ENCODE measurements at regions not wholly inside any gene's neighbourhood (a gene's known extent, or its start where the extent isn't known, plus 50 kb on each side); places are given as distances from the start of the nearest gene placed in this dataset.
"Not testable (repeated sequence)": the region's sequence is repeated elsewhere in the genome, so short reads cannot be mapped to it uniquely, and the experiment has no call there.

DNA sequence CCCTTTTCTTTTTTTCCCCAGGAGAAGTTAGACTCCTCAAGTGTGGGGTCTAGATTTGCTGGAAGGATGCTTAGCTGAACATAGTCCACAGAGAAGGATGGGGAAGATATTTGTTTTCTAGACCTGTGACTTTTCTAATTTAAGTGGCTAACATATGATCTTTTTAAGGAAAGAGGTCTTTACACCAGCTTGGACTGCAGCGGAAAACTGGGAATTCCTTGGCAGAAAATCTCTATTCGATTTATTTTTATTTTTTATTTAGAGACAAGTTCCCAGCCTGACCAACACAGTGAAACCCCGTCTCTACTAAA, 148.4 kb downstream of the MYCN start:
- H3K9me2 ChIP-seq (ENCODE audit: low read depth, low read length) = no peaks in the 10 kb centered on the region
- no peaks in the 10 kb centered on the region for H3K27me3 ChIP-seq (ENCODE audit: insufficient read depth, low read length)
- H3K4me2 ChIP-seq (ENCODE audit: low read length) = no peak overlapping the region
- no peak overlapping the region for H3K27ac ChIP-seq (ENCODE audit: low read depth, low read length, poor library complexity, severe bottlenecking)
- H3K4me1 ChIP-seq (ENCODE audit: insufficient read depth, low read length, severe bottlenecking) = no peaks in the 10 kb centered on the region
- no peak for TF ChIP-seq EZH2 (IDR thresholded peaks at IDR 0.05; ENCODE audit: borderline replicate concordance, low read length)
- TF ChIP-seq, protein P1, sequence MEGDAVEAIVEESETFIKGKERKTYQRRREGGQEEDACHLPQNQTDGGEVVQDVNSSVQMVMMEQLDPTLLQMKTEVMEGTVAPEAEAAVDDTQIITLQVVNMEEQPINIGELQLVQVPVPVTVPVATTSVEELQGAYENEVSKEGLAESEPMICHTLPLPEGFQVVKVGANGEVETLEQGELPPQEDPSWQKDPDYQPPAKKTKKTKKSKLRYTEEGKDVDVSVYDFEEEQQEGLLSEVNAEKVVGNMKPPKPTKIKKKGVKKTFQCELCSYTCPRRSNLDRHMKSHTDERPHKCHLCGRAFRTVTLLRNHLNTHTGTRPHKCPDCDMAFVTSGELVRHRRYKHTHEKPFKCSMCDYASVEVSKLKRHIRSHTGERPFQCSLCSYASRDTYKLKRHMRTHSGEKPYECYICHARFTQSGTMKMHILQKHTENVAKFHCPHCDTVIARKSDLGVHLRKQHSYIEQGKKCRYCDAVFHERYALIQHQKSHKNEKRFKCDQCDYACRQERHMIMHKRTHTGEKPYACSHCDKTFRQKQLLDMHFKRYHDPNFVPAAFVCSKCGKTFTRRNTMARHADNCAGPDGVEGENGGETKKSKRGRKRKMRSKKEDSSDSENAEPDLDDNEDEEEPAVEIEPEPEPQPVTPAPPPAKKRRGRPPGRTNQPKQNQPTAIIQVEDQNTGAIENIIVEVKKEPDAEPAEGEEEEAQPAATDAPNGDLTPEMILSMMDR (IDR thresholded peaks at IDR 0.05; ENCODE audit: low read length) = no peak
- H3F3A ChIP-seq (ENCODE audit: insufficient read depth, low read length) = no peaks in the 10 kb centered on the region
- no peaks in the 10 kb centered on the region for H4K20me1 ChIP-seq (ENCODE audit: insufficient read depth, low read length)
- H2AFZ ChIP-seq (ENCODE audit: low read length) = no peak overlapping the region
- no peak overlapping the region for H3K9ac ChIP-seq (ENCODE audit: low read length)
- no peaks in the 10 kb centered on the region for H3K9me3 ChIP-seq (ENCODE audit: low read length)
- no peaks in the 10 kb centered on the region for H3K36me3 ChIP-seq (ENCODE audit: insufficient read depth, low read length)
- H3K79me2 ChIP-seq (ENCODE audit: insufficient read depth, low read length) = no peaks in the 10 kb centered on the region
- H3K4me3 ChIP-seq (ENCODE audit: low read depth, low read length, poor library complexity, severe bottlenecking) = no peak overlapping the region

DNA sequence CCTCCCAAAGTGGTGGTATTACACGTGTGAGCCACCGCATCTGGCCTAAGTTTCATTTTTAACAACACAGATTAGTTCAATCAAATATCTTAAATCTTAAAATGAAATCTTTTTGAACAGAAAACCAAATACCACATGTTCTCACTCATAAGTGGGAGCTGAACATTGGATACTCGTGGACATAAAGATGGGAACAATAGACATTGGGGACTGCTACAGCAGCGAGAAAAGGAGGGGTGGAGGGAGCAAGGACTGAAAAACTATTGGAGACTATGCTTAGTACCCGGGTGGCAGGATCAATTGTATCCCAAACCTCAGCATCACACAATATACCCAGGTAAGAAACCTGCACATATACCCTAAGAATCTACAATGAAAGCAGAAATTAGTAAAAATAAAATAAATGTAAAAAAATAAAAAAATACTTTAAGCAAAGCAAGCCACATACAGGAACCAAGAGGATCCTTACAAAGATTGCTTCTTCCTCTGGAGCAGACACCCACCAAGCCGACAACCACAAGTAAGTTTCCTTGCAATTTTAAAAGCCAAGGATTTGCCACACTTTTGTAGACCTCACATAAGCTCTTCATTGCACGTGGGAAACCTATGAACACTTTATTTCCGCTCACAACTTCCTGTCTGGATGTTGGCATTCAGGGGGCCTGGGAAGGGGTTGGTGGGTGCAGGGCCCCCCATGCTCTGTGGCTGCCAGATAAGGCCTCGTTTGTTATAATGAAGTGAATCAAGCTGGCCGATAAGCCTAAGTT, 147.9 kb downstream of the MYCN start:
- Histone ChIP-seq H3K79me2 (ENCODE audit: insufficient read depth, low read length) (no peaks in the 10 kb centered on the region), H3K27ac (ENCODE audit: low read depth, low read length, poor library complexity, severe bottlenecking) (no peak overlapping the region), H3K4me3 (ENCODE audit: low read depth, low read length, poor library complexity, severe bottlenecking) (no peak overlapping the region), H3K4me1 (ENCODE audit: insufficient read depth, low read length, severe bottlenecking) (no peaks in the 10 kb centered on the region), H3K27me3 (ENCODE audit: insufficient read depth, low read length) (no peaks in the 10 kb centered on the region), H3K9ac (ENCODE audit: low read length) (no peak overlapping the region), H2AFZ (ENCODE audit: low read length) (no peak overlapping the region), H3K36me3 (ENCODE audit: insufficient read depth, low read length) (no peaks in the 10 kb centered on the region), H3K9me2 (ENCODE audit: low read depth, low read length) (no peaks in the 10 kb centered on the region), H3F3A (ENCODE audit: insufficient read depth, low read length) (no peaks in the 10 kb centered on the region), H3K4me2 (ENCODE audit: low read length) (no peak overlapping the region), H3K9me3 (ENCODE audit: low read length) (no peaks in the 10 kb centered on the region), H4K20me1 (ENCODE audit: insufficient read depth, low read length) (no peaks in the 10 kb centered on the region)
- no peak for TF ChIP-seq EZH2 (IDR thresholded peaks at IDR 0.05; ENCODE audit: borderline replicate concordance, low read length)
- TF ChIP-seq, protein P1 (IDR thresholded peaks at IDR 0.05; ENCODE audit: low read length) = no peak

DNA sequence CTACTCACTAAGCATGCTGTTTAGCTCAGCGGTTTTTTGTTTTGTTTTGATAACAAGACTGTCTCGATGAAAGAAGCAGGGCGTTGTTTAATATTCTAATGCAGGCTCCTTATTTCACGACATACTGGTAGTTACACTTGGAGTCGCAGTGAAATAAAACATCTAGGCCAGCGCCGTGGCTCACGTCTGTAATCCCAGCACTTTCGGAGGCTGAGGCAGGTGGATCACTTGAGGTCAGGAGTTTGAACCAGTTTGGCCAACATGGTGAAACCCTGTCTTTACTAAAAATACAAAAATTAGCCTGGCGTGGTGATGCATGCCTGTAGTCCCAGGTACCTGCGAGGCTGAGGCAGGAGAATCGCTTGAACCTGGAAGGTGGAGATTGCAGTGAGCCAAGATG, 145.8 kb downstream of the MYCN start:
- H3K4me2 ChIP-seq (ENCODE audit: low read length); H4K20me1 ChIP-seq (ENCODE audit: insufficient read depth, low read length); H3K9ac ChIP-seq (ENCODE audit: low read length); H3F3A ChIP-seq (ENCODE audit: insufficient read depth, low read length); H3K27me3 ChIP-seq (ENCODE audit: insufficient read depth, low read length); H3K9me2 ChIP-seq (ENCODE audit: low read depth, low read length); H3K4me3 ChIP-seq (ENCODE audit: low read depth, low read length, poor library complexity, severe bottlenecking); H2AFZ ChIP-seq (ENCODE audit: low read length); H3K27ac ChIP-seq (ENCODE audit: low read depth, low read length, poor library complexity, severe bottlenecking); H3K36me3 ChIP-seq (ENCODE audit: insufficient read depth, low read length); H3K9me3 ChIP-seq (ENCODE audit: low read length); H3K4me1 ChIP-seq (ENCODE audit: insufficient read depth, low read length, severe bottlenecking); H3K79me2 ChIP-seq (ENCODE audit: insufficient read depth, low read length): not testable (repeated sequence)

DNA sequence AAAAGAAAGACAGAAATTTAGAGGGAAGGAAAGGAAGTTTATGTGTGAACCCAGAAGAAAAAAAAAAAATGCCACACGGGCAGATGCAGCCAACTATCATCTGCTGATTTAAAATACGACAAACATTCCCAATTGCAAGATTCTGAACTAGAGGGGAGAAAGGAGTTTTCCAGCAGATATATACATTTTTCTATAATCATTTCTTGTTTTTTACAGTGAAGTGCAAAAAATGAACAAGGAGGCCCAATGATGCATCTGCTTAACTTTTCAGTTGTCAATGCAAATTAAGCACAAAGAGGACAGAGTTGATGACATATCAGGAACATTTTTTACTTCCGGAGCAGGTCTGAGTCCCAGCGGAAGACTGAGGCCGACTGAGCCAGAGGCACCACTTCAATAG, 144.7 kb downstream of the MYCN start:
- Histone ChIP-seq H2AFZ (ENCODE audit: low read length) (no peak overlapping the region), H3K36me3 (ENCODE audit: insufficient read depth, low read length) (no peaks in the 10 kb centered on the region), H3K9me3 (ENCODE audit: low read length) (no peaks in the 10 kb centered on the region), H4K20me1 (ENCODE audit: insufficient read depth, low read length) (no peaks in the 10 kb centered on the region), H3K4me3 (ENCODE audit: low read depth, low read length, poor library complexity, severe bottlenecking) (no peak overlapping the region), H3K27me3 (ENCODE audit: insufficient read depth, low read length) (no peaks in the 10 kb centered on the region), H3K79me2 (ENCODE audit: insufficient read depth, low read length) (no peaks in the 10 kb centered on the region), H3F3A (ENCODE audit: insufficient read depth, low read length) (no peaks in the 10 kb centered on the region), H3K4me2 (ENCODE audit: low read length) (no peak overlapping the region), H3K27ac (ENCODE audit: low read depth, low read length, poor library complexity, severe bottlenecking) (no peak overlapping the region), H3K4me1 (ENCODE audit: insufficient read depth, low read length, severe bottlenecking) (no peaks in the 10 kb centered on the region), H3K9ac (ENCODE audit: low read length) (no peak overlapping the region), H3K9me2 (ENCODE audit: low read depth, low read length) (no peaks in the 10 kb centered on the region)
- TF ChIP-seq EZH2 (IDR thresholded peaks at IDR 0.05; ENCODE audit: borderline replicate concordance, low read length) = no peak
- TF ChIP-seq, protein P1 (IDR thresholded peaks at IDR 0.05; ENCODE audit: low read length) = no peak
